Activated naive CD8-positive, alpha-beta T cell treated with anti-CD3 and anti-CD28 coated beads, Interleukin-2, amount 10 ng/mL, durations not matched to agents 7 days and 5 days (primary cell): ENCODE measurements at regions not wholly inside any gene's neighbourhood (a gene's known extent, or its start where the extent isn't known, plus 50 kb on each side); places are given as distances from the start of the nearest gene placed in this dataset.
A peak's percentile ranks its signal among the peaks of the same experiment; 100 is the strongest.

ENCODE experiments used
- ATAC-seq: fragments of 150-1000 bp; cut with Tn5 transposase; one replicate; pipeline ENCODE4 v1.10.0; 2021; ENCODE audit warnings: low read depth, moderate library complexity
- POLR2A ChIA-PET: fragments of 350-600 bp; sonication (Branson Sonifier 250); formaldehyde crosslinking; loops from one replicate; lab custom pipeline; 2021; ENCODE audit warnings: antibody characterized with exemption; lab: Charles Lee
- DNase-seq: peaks from one replicate; pipeline ENCODE4 v3.0.0; 2021
- H3K27ac Mint-ChIP-seq: one replicate; pipeline ENCODE4 v1.8.0; 2022; ENCODE audit warnings: mild to moderate bottlenecking, mixed read lengths
- H3K27me3 Mint-ChIP-seq: one replicate; pipeline ENCODE4 v1.8.0; 2022; ENCODE audit warnings: mild to moderate bottlenecking, moderate library complexity, mixed read lengths
- H3K36me3 Mint-ChIP-seq: one replicate; pipeline ENCODE4 v1.8.0; 2021; ENCODE audit warnings: mild to moderate bottlenecking, mixed read lengths
- H3K4me1 Mint-ChIP-seq: one replicate; pipeline ENCODE4 v1.8.0; 2021; ENCODE audit warnings: mixed read lengths
- H3K4me3 Mint-ChIP-seq: one replicate; pipeline ENCODE4 v1.8.0; 2022; ENCODE audit warnings: mild to moderate bottlenecking, moderate library complexity, mixed read lengths
- H3K9me3 Mint-ChIP-seq: one replicate; pipeline ENCODE4 v1.8.0; 2021; ENCODE audit warnings: mixed read lengths

GRCh38 chr1:47550929-47551328 lies 113.1 kb downstream of the FOXD2 start:
- ATAC-seq = no peak
- no peak overlapping the region for H3K27ac Mint-ChIP-seq
- no peaks in the 10 kb centered on the region for H3K36me3 Mint-ChIP-seq
- no peak overlapping the region for H3K4me3 Mint-ChIP-seq
- peaks cover 5% of the 10 kb centered on the region for H3K27me3 Mint-ChIP-seq
- POLR2A ChIA-PET = no interaction called here
- no peaks in the 10 kb centered on the region for H3K9me3 Mint-ChIP-seq
- no peaks in the 10 kb centered on the region for H3K4me1 Mint-ChIP-seq
- DNase-seq = no peak

GRCh38 chr1:47551971-47552528 lies 114.2 kb downstream of the FOXD2 start:
- Mint-ChIP-seq H3K27me3 (peaks cover 7% of the 10 kb centered on the region), H3K9me3 (no peaks in the 10 kb centered on the region), H3K36me3 (no peaks in the 10 kb centered on the region), H3K4me1 (no peaks in the 10 kb centered on the region), H3K4me3 (no peak overlapping the region), H3K27ac (no peak overlapping the region)
- POLR2A ChIA-PET = no interaction called here
- no peak for ATAC-seq
- no peak for DNase-seq

- Mint-ChIP-seq H3K27me3 (peaks cover 7% of the 10 kb centered on the region), H3K4me1 (no peaks in the 10 kb centered on the region), H3K9me3 (no peaks in the 10 kb centered on the region), H3K27ac (no peak overlapping the region), H3K36me3 (no peaks in the 10 kb centered on the region), H3K4me3 (no peak overlapping the region)
- ATAC-seq (no peak), DNase-seq (no peak)
- POLR2A ChIA-PET = no interaction called here
These were observed 116.2 kb downstream of the FOXD2 start for GRCh38 chr1:47554082-47554481.

- Mint-ChIP-seq H3K4me3 (no peak overlapping the region), H3K4me1 (no peaks in the 10 kb centered on the region), H3K36me3 (no peaks in the 10 kb centered on the region), H3K27me3 (peaks cover 11% of the 10 kb centered on the region), H3K27ac (no peak overlapping the region), H3K9me3 (no peaks in the 10 kb centered on the region)
- DNase-seq (no peak), ATAC-seq (no peak)
- POLR2A ChIA-PET = no interaction called here
These were observed 117.1 kb downstream of the FOXD2 start for GRCh38 chr1:47554901-47555300.

GRCh38 chr1:47555306-47555705 lies 117.5 kb downstream of the FOXD2 start:
- ATAC-seq = no peak
- POLR2A ChIA-PET = no interaction called here
- Mint-ChIP-seq H3K27ac (no peak overlapping the region), H3K9me3 (no peaks in the 10 kb centered on the region), H3K4me3 (no peak overlapping the region), H3K4me1 (no peaks in the 10 kb centered on the region), H3K36me3 (no peaks in the 10 kb centered on the region), H3K27me3 (peaks cover 12% of the 10 kb centered on the region)
- DNase-seq = no peak

GRCh38 chr1:47555841-47556560 lies 118.2 kb downstream of the FOXD2 start:
- POLR2A ChIA-PET = no interaction called here
- no peaks in the 10 kb centered on the region for H3K4me1 Mint-ChIP-seq
- H3K27me3 Mint-ChIP-seq = peaks cover 13% of the 10 kb centered on the region
- ATAC-seq = no peak
- no peak overlapping the region for H3K27ac Mint-ChIP-seq
- H3K4me3 Mint-ChIP-seq = no peak overlapping the region
- H3K36me3 Mint-ChIP-seq = no peaks in the 10 kb centered on the region
- no peak for DNase-seq
- no peaks in the 10 kb centered on the region for H3K9me3 Mint-ChIP-seq

- Mint-ChIP-seq H3K27ac (no peak overlapping the region), H3K9me3 (no peaks in the 10 kb centered on the region), H3K4me3 (no peak overlapping the region), H3K36me3 (no peaks in the 10 kb centered on the region), H3K27me3 (peaks cover 19% of the 10 kb centered on the region), H3K4me1 (no peaks in the 10 kb centered on the region)
- DNase-seq = no peak
- POLR2A ChIA-PET = no interaction called here
- no peak for ATAC-seq
These were observed 119.2 kb downstream of the FOXD2 start for GRCh38 chr1:47557066-47557465.

- Mint-ChIP-seq H3K9me3 (no peaks in the 10 kb centered on the region), H3K27ac (no peak overlapping the region), H3K27me3 (peaks cover 24% of the 10 kb centered on the region), H3K4me1 (peaks cover 15% of the 10 kb centered on the region), H3K4me3 (no peak overlapping the region), H3K36me3 (no peaks in the 10 kb centered on the region)
- POLR2A ChIA-PET = no interaction called here
- DNase-seq = no peak
- no peak for ATAC-seq
These were observed 121.1 kb downstream of the FOXD2 start for GRCh38 chr1:47558601-47559593.

GRCh38 chr1:47559944-47560695 lies 122.3 kb downstream of the FOXD2 start:
- POLR2A ChIA-PET = no interaction called here
- DNase-seq (no peak), ATAC-seq (no peak)
- Mint-ChIP-seq H3K27me3 (peaks cover 32% of the 10 kb centered on the region), H3K36me3 (no peaks in the 10 kb centered on the region), H3K4me3 (no peak overlapping the region), H3K27ac (peak overlapping the region; percentile 40), H3K4me1 (peaks cover 15% of the 10 kb centered on the region), H3K9me3 (no peaks in the 10 kb centered on the region)

GRCh38 chr1:47561523-47562007 lies 123.7 kb downstream of the FOXD2 start:
- POLR2A ChIA-PET = no interaction called here
- no peak overlapping the region for H3K4me3 Mint-ChIP-seq
- peaks cover 29% of the 10 kb centered on the region for H3K27me3 Mint-ChIP-seq
- no peak overlapping the region for H3K27ac Mint-ChIP-seq
- H3K36me3 Mint-ChIP-seq = no peaks in the 10 kb centered on the region
- DNase-seq = no peak
- no peaks in the 10 kb centered on the region for H3K9me3 Mint-ChIP-seq
- no peak for ATAC-seq
- peaks cover 15% of the 10 kb centered on the region for H3K4me1 Mint-ChIP-seq

GRCh38 chr1:47562147-47562546 lies 124.3 kb downstream of the FOXD2 start:
- peaks cover 29% of the 10 kb centered on the region for H3K27me3 Mint-ChIP-seq
- no peak overlapping the region for H3K27ac Mint-ChIP-seq
- POLR2A ChIA-PET = no interaction called here
- no peaks in the 10 kb centered on the region for H3K9me3 Mint-ChIP-seq
- H3K4me1 Mint-ChIP-seq = peaks cover 15% of the 10 kb centered on the region
- H3K36me3 Mint-ChIP-seq = no peaks in the 10 kb centered on the region
- DNase-seq (no peak), ATAC-seq (no peak)
- no peak overlapping the region for H3K4me3 Mint-ChIP-seq

GRCh38 chr1:47562799-47563198 lies 125.0 kb downstream of the FOXD2 start:
- no peak for ATAC-seq
- no peak for DNase-seq
- Mint-ChIP-seq H3K27me3 (peaks cover 29% of the 10 kb centered on the region), H3K4me1 (peaks cover 15% of the 10 kb centered on the region), H3K9me3 (no peaks in the 10 kb centered on the region), H3K36me3 (no peaks in the 10 kb centered on the region), H3K4me3 (no peak overlapping the region), H3K27ac (no peak overlapping the region)
- POLR2A ChIA-PET = no interaction called here

GRCh38 chr1:47563201-47563600 lies 125.4 kb downstream of the FOXD2 start:
- Mint-ChIP-seq H3K27ac (no peak overlapping the region), H3K4me3 (no peak overlapping the region), H3K36me3 (no peaks in the 10 kb centered on the region), H3K9me3 (no peaks in the 10 kb centered on the region), H3K27me3 (peaks cover 29% of the 10 kb centered on the region), H3K4me1 (peaks cover 15% of the 10 kb centered on the region)
- ATAC-seq = peak; percentile 33
- DNase-seq = no peak
- POLR2A ChIA-PET = no interaction called here
